Trophoblast cell (in vitro differentiated cells and primary cell): ENCODE measurements at regions not wholly inside any gene's neighbourhood (a gene's known extent, or its start where the extent isn't known, plus 50 kb on each side); places are given as distances from the start of the nearest gene placed in this dataset.

Source experiments
- DNase-seq, 2 donors: peaks; one replicate each; pipeline ENCODE4 v3.0.0-alpha.2; 2016
- H2AFZ ChIP-seq: 2 replicates; pipeline ENCODE4 v1.6.1; 2013; ENCODE audit warnings: low read length, moderate library complexity, mild to moderate bottlenecking; ENCODE audit not compliant: insufficient read depth, poor library complexity
- H2AK5ac ChIP-seq: 2 replicates; pipeline ENCODE4 v1.6.1; 2013; ENCODE audit warnings: mild to moderate bottlenecking, low read length
- H2BK120ac ChIP-seq: 2 replicates; pipeline ENCODE4 v1.6.1; 2013; ENCODE audit warnings: low read length, mild to moderate bottlenecking, moderate library complexity; ENCODE audit not compliant: insufficient read depth, poor library complexity
- H2BK12ac ChIP-seq: 2 replicates; pipeline ENCODE4 v1.6.1; 2013; ENCODE audit warnings: mild to moderate bottlenecking, low read length, moderate library complexity
- H2BK5ac ChIP-seq: 2 replicates; pipeline ENCODE4 v1.6.1; 2013; ENCODE audit warnings: low read length, low read depth, moderate library complexity, mild to moderate bottlenecking; ENCODE audit not compliant: poor library complexity
- H3K14ac ChIP-seq: 2 replicates; pipeline ENCODE4 v1.6.1; 2013; ENCODE audit warnings: mild to moderate bottlenecking, low read length
- H3K18ac ChIP-seq: 2 replicates; pipeline ENCODE4 v1.6.1; 2013; ENCODE audit warnings: mild to moderate bottlenecking, low read length
- H3K23ac ChIP-seq: 2 replicates; pipeline ENCODE4 v1.6.1; 2013; ENCODE audit warnings: low read length
- H3K27ac ChIP-seq: 2 replicates; pipeline ENCODE4 v1.5.1; 2013; ENCODE audit warnings: low read depth, mild to moderate bottlenecking, inconsistent platforms, low read length, moderate library complexity
- H3K27me3 ChIP-seq: 2 replicates; pipeline ENCODE4 v1.6.1; 2013; ENCODE audit warnings: inconsistent platforms, mild to moderate bottlenecking, low read length, moderate library complexity; ENCODE audit not compliant: insufficient read depth
- H3K36me3 ChIP-seq, 2 experiments: 1 replicate in 1 of 2; 2 replicates in 1 of 2; pipeline ENCODE4 v1.6.1; 2013; ENCODE audit warnings: low read length in 2 of 2, mild to moderate bottlenecking in 2 of 2, moderate library complexity in 1 of 2; ENCODE audit not compliant: insufficient read depth in 2 of 2, control insufficient read depth in 1 of 2
- H3K4ac ChIP-seq: 2 replicates; pipeline ENCODE4 v1.6.1; 2013; ENCODE audit warnings: low read depth, mild to moderate bottlenecking, low read length, moderate library complexity
- H3K4me1 ChIP-seq, 2 experiments: 1 replicate in 1 of 2; 2 replicates in 1 of 2; pipeline ENCODE4 v1.6.1; 2013; ENCODE audit warnings: low read length in 2 of 2, mild to moderate bottlenecking in 2 of 2, moderate library complexity in 1 of 2; ENCODE audit not compliant: insufficient read depth in 2 of 2, control insufficient read depth in 1 of 2
- H3K4me2 ChIP-seq: 2 replicates; pipeline ENCODE4 v1.6.1; 2013; ENCODE audit warnings: inconsistent platforms, mild to moderate bottlenecking, low read length, moderate library complexity
- H3K4me3 ChIP-seq: 2 replicates; pipeline ENCODE4 v1.5.1; 2013; ENCODE audit warnings: mild to moderate bottlenecking, low read depth, low read length, inconsistent platforms
- H3K79me1 ChIP-seq: one replicate; pipeline ENCODE4 v1.6.1; 2013; ENCODE audit warnings: low read length
- H3K79me2 ChIP-seq: 2 replicates; pipeline ENCODE4 v1.6.1; 2013; ENCODE audit warnings: low read length, mild to moderate bottlenecking; ENCODE audit not compliant: control insufficient read depth, insufficient read depth, poor library complexity
- H3K9ac ChIP-seq: 2 replicates; pipeline ENCODE4 v1.6.1; 2013; ENCODE audit warnings: mild to moderate bottlenecking, low read length
- H3K9me3 ChIP-seq: 2 replicates; pipeline ENCODE4 v1.6.1; 2013; ENCODE audit warnings: low read depth, mild to moderate bottlenecking, control low read depth, inconsistent platforms, low read length; ENCODE audit not compliant: insufficient read depth
- H4K12ac ChIP-seq: 2 replicates; pipeline ENCODE4 v1.6.1; 2013; ENCODE audit warnings: low read depth, mild to moderate bottlenecking, low read length, moderate library complexity
- H4K8ac ChIP-seq: 2 replicates; pipeline ENCODE4 v1.6.1; 2013; ENCODE audit warnings: low read depth, mild to moderate bottlenecking, low read length, moderate library complexity
- H4K91ac ChIP-seq: one replicate; pipeline ENCODE4 v1.6.1; 2013; ENCODE audit warnings: low read depth, mild to moderate bottlenecking, low read length, moderate library complexity
- WGBS: extraction: QIAGEN DNeasy Blood & Tissue Kit; methylation state at CpG from one replicate; pipeline ENCODE4 v1.1.7; 2013; ENCODE audit warnings: missing lambda C conversion rate; ENCODE audit not compliant: insufficient read length, insufficient coverage; ENCODE audit errors: extremely low coverage; 5-methylcytosine and 5-hydroxymethylcytosine counted together

DNA sequence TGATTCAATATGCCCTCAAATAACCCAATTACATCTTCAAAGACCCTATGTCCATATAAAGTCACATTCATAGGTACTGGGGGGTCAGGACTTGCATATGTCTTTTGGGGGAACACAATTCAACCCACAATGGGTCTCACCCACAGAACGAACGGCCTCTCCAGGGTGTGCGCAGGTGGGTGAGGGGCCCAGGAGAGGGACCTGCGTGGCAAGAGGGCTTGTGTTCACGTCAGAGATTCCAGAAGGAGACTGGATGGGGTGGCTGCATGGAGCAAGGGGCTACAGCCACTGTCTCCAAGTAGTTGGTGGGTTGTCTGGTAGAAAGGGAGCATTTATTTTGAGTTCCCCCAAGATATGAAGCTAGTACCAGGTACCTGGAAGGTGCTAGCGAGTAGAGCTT is 212.2 kb downstream of the SEC14L1 start:
- H3K27me3 ChIP-seq, result no peaks in the 10 kb centered on the region
- no peak overlapping the region for H2BK5ac ChIP-seq
- no CpG with 5 or more reads among the region's 6 CpGs for WGBS
- H2BK120ac ChIP-seq, result no peak overlapping the region
- H4K12ac ChIP-seq, result no peak overlapping the region
- H2AK5ac ChIP-seq, result no peak overlapping the region
- no peak overlapping the region for H3K4me3 ChIP-seq
- no peak overlapping the region for H3K18ac ChIP-seq
- no peak overlapping the region for H3K9ac ChIP-seq
- no peak overlapping the region for H2BK12ac ChIP-seq
- H3K14ac ChIP-seq, result no peak overlapping the region
- H3K23ac ChIP-seq, result no peak overlapping the region
- no peaks in the 10 kb centered on the region for H3K4me1 ChIP-seq
- H4K8ac ChIP-seq, result no peak overlapping the region
- H3K79me2 ChIP-seq, result no peaks in the 10 kb centered on the region
- H3K79me1 ChIP-seq, result no peaks in the 10 kb centered on the region
- no peak overlapping the region for H4K91ac ChIP-seq
- H3K4me2 ChIP-seq, result no peak overlapping the region
- peaks cover 3% of the 10 kb centered on the region for H3K9me3 ChIP-seq
- DNase-seq, result no peak
- no peak overlapping the region for H3K4ac ChIP-seq
- no peaks in the 10 kb centered on the region for H3K36me3 ChIP-seq
- no peak overlapping the region for H3K27ac ChIP-seq
- no peak overlapping the region for H2AFZ ChIP-seq

DNA sequence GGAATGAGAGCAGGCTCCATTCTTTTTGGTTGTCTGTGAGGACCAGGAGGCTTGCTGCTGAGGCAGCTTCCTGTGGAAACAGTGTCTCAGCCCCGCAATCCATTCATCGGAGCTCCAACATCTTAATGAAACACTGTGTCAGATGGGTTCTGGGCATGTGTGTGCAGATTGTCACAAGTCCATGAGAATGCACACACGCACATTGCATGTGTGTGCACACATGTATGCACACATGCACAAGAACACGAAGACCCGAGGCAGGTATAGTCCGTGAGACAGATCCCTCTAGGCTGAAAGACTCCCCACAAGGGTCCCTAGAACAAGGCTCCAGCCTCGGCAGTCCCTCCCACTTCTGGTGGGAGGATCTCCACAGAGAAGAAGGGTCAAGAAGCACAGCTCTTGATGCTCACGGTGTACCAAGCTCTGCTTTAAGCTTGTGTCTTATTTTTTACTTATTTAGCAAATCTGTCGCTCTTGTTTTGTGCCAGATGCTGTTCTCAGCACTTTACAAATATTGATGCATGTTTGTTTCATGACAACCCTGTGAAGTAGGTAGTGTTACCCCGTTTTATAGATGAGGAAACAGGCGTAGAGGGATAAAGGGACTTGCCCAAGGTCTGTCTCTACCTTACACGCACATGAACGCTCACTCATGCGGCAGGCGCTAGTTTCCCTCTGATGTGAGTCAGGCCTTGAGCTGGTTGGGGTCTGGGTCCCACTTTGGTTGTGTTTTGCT is 213.1 kb downstream of the SEC14L1 start:
- H3K9me3 ChIP-seq, result peaks cover 3% of the 10 kb centered on the region
- H3K23ac ChIP-seq, result no peak overlapping the region

DNA sequence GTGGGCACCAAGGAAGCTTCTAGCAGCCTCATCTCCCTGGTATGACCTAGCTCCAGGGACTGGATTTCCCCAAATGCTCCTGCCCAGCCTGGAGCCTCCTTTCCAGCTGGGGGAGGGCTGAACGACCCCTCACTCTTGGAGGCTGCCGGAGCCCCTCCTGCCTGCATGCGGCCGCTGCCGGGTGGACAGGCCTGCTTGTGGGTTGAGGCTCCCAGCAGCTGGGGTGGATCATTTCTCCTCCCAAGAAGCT is 213.6 kb downstream of the SEC14L1 start:
- Histone ChIP-seq H3K9ac (no peak overlapping the region), H2BK12ac (no peak overlapping the region), H3K79me2 (no peaks in the 10 kb centered on the region), H3K4me2 (no peak overlapping the region), H3K14ac (no peak overlapping the region), H4K12ac (no peak overlapping the region), H3K36me3 (no peaks in the 10 kb centered on the region), H2AFZ (no peak overlapping the region), H3K9me3 (peaks cover 3% of the 10 kb centered on the region), H3K27me3 (no peaks in the 10 kb centered on the region), H3K18ac (no peak overlapping the region), H3K27ac (no peak overlapping the region), H3K4me3 (no peak overlapping the region), H4K91ac (no peak overlapping the region), H4K8ac (no peak overlapping the region), H2AK5ac (no peak overlapping the region), H3K23ac (no peak overlapping the region), H2BK5ac (no peak overlapping the region), H3K79me1 (no peaks in the 10 kb centered on the region), H3K4ac (no peak overlapping the region), H3K4me1 (no peaks in the 10 kb centered on the region), H2BK120ac (no peak overlapping the region)
- DNase-seq, result no peak
- WGBS, result no CpG with 5 or more reads among the region's 5 CpGs

More for the DNA sequence above, 213.1 kb downstream of the SEC14L1 start:
- no peak overlapping the region for H3K14ac ChIP-seq
- H3K4ac ChIP-seq, result no peak overlapping the region
- no peaks in the 10 kb centered on the region for H3K4me1 ChIP-seq
- WGBS, result no CpG with 5 or more reads among the region's 15 CpGs
- H2BK5ac ChIP-seq, result no peak overlapping the region
- H2AFZ ChIP-seq, result no peak overlapping the region
- DNase-seq, result no peak
- no peak overlapping the region for H3K18ac ChIP-seq
- H3K79me2 ChIP-seq, result no peaks in the 10 kb centered on the region
- no peaks in the 10 kb centered on the region for H3K79me1 ChIP-seq
- H3K27ac ChIP-seq, result no peak overlapping the region
- no peak overlapping the region for H2BK12ac ChIP-seq
- no peak overlapping the region for H4K8ac ChIP-seq
- H4K12ac ChIP-seq, result no peak overlapping the region
- H3K4me2 ChIP-seq, result no peak overlapping the region
- H2AK5ac ChIP-seq, result no peak overlapping the region
- no peaks in the 10 kb centered on the region for H3K27me3 ChIP-seq
- H4K91ac ChIP-seq, result no peak overlapping the region
- no peak overlapping the region for H3K9ac ChIP-seq
- H2BK120ac ChIP-seq, result no peak overlapping the region
- H3K4me3 ChIP-seq, result no peak overlapping the region
- no peaks in the 10 kb centered on the region for H3K36me3 ChIP-seq

DNA sequence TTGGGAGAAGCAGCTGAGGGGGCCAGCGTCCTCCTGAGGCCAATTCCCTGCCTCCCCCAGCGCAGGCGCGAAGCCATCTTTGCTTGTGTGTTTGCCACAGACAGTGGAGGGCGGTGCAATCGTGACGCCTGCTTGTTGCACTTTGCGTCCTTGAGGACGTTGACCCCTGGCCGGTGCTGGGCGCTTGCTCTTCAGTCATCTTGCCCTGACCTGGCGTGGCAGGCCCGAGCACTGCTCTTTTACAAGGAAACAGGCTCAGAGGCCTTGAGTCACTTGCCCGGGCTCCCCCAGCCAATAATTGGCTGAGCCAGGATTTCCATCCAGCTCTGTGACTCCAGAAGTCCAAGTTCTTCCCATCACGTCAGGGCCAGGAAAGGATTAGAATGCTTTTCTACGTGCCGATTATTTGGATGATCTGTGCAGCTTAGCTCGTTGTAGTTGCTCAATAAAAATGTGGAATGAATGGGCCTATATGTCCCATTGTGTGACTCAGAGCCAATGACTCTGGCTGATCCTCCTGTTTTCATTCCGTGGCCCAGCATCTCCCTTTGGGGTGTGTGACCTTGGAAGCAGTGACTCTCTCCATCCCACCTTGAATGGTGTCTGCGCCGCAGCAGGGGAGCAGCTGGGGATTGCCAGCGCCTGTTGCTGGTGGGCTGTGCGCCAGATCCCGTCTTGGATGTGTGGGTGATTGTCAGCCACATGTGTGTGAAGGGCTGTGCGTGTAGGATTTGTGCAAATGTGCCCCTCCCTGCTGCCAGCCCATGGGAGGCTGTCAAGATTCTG is 214.1 kb downstream of the SEC14L1 start:
- no peak overlapping the region for H2AK5ac ChIP-seq
- no peak overlapping the region for H2AFZ ChIP-seq
- H3K27ac ChIP-seq, result no peak overlapping the region
- no peak overlapping the region for H4K12ac ChIP-seq
- H3K36me3 ChIP-seq, result no peaks in the 10 kb centered on the region
- no peaks in the 10 kb centered on the region for H3K4me1 ChIP-seq
- no peak overlapping the region for H3K9ac ChIP-seq
- H3K4ac ChIP-seq, result no peak overlapping the region
- no peaks in the 10 kb centered on the region for H3K79me2 ChIP-seq
- DNase-seq, result peak; percentile 90 to 98
- H3K14ac ChIP-seq, result no peak overlapping the region
- H2BK5ac ChIP-seq, result no peak overlapping the region
- no peak overlapping the region for H2BK12ac ChIP-seq
- H3K27me3 ChIP-seq, result no peaks in the 10 kb centered on the region
- no CpG with 5 or more reads among the region's 25 CpGs for WGBS
- no peak overlapping the region for H3K4me3 ChIP-seq
- H3K4me2 ChIP-seq, result no peak overlapping the region
- H4K8ac ChIP-seq, result no peak overlapping the region
- no peaks in the 10 kb centered on the region for H3K79me1 ChIP-seq
- H3K9me3 ChIP-seq, result peaks cover 3% of the 10 kb centered on the region
- no peak overlapping the region for H4K91ac ChIP-seq
- no peak overlapping the region for H2BK120ac ChIP-seq
- H3K18ac ChIP-seq, result no peak overlapping the region
- no peak overlapping the region for H3K23ac ChIP-seq
